ENCODE measurements at regions not wholly inside any gene's neighbourhood (a gene's known extent, or its start where the extent isn't known, plus 50 kb on each side); places are given as distances from the start of the nearest gene placed in this dataset.
"Not testable (repeated sequence)": the region's sequence is repeated elsewhere in the genome, so short reads cannot be mapped to it uniquely, and the experiment has no call there.

DNA sequence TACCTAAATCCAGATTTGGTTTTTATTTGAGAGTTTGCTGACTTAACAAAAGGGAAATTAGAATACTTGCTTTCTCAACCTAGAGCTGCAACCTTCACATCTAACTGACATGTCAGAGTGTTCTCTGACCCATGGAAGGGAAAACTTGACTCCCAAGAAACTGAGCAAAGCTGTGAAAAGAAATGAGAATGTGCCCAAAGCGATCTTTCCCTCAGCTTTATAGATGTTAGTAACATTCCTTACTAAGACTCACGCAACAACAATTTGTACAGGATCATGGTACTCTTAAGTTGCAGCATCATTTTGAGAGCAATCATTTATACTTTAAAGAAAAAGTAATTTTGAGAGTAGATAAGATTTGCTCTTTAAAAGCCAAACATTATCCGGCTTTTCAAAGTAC, 117.0 kb upstream of the FBXL7 start:
- DNase-seq: no peak

DNA sequence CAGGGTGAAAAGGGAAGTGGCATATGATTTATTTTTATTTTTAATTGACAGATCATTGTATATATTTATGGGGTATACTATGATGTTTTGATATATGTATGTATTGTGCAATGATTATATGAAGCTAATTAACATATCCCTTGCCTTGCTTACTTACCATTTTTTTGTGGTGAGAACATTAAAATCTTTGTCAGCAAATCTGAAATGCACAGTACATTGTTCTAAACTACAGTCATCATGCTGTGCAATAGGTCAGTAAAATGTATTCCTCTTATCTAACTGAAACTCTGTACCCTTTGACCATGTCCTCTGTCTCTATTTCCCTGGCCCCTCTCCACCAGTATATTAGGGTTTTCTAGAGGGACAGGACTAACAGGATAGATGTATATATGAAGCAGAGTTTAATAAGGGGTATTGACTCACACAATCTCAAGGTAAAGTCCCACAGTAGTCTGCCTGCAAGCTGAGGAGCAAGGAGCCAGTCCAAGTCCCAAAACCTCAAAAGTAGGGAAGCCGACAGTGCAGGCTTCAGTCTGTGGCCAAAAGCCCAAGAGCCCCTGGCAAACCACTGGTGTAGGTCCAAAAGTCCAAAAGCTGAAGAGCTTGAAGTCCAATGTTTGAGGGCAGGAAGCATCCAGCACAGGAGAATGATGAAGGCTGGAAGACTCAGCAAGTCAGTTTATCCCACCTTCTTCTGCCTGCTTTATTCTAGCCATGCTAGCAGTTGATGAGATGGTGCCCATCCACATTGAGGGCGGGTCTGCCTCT, 122.2 kb upstream of the FBXL7 start:
- no peak for DNase-seq

GRCh38 chr5:15376803-15377202, 123.2 kb upstream of the FBXL7 start:
- no peak for DNase-seq

GRCh38 chr5:15376088-15376487, 123.9 kb upstream of the FBXL7 start:
- DNase-seq: no peak

DNA sequence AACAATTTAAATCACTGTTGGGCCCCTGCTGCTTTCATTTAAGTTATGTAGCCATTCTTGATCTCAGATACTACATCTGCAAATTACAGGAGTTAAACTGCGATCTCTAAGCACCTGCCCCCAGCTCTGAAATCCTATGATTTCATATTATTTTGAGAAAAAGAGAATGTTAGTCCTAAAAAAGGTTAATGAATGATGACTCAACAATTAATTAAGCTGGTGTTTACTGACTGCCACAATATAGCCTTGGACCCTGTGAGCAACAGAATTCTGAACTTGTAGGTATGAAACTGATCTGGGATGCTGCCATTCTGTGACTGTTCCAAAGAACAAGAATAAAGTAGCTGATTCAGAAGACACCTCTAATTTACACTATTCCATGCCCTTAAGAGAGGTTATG, 124.4 kb upstream of the FBXL7 start:
- DNase-seq: no peak

DNA sequence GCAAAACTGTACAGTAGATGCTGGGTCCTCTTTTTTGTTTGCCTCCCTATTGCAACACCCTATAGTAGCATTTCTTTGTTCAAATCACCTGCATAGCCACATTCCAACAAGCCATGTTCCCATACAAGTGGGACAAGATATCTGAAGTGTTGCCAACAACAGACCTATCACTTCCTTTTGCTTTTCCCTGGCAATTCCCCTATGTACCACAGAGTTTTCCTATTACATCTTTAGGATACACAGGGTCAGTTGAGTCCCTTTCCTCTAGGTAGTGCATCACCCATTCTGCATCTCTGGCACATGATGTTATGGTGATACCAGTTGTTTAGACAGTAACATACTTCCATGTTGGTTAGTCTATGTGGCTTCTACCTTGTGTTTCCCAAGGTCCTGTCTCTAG, 125.1 kb upstream of the FBXL7 start:
- DNase-seq: no peak

DNA sequence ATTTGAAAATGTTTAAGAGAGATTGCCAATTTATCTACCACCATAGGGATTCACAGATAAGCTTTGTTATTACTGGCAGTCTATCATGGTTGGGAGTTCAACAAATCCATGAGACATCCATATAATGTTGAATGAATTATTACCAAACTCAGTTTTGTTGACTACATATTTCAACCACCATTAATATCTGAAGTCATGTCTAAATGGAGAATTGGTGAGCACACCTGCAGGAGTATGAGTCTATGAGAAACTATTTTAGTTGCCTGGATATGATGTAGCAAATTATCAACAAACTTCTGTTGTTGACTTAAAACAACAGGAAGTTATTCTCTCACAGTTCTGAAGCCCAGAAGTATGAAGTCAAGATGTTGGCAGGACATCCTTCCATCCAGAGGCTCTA, 126.8 kb upstream of the FBXL7 start:
- DNase-seq: no peak

GRCh38 chr5:15371184-15371583, 128.8 kb upstream of the FBXL7 start:
- no peak for DNase-seq

DNA sequence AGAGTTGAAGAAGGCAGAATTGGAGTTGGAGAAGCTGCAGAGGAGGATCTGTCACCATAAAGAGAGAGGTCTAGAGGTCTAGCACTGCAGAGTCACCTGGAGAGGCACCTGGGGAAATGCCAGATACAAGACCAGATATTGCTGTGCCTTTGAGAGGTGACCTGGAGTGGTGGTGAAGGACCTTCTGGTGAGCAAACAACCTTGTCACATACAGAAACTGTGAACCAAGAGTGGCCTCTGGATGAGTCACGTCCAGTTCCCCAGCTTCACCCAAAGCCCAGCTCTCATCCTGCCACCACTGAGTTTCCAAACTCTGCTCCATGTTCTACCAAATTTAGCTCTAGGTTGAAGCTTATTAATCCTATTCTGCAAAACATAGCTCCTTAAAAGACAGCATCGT, 131.1 kb upstream of the FBXL7 start:
- no peak for DNase-seq

- no peak for DNase-seq
Observed at GRCh38 chr5:15367489-15367888, 132.5 kb upstream of the FBXL7 start.

- no peak for DNase-seq
Observed at GRCh38 chr5:15366676-15367391, 133.1 kb upstream of the FBXL7 start.

DNA sequence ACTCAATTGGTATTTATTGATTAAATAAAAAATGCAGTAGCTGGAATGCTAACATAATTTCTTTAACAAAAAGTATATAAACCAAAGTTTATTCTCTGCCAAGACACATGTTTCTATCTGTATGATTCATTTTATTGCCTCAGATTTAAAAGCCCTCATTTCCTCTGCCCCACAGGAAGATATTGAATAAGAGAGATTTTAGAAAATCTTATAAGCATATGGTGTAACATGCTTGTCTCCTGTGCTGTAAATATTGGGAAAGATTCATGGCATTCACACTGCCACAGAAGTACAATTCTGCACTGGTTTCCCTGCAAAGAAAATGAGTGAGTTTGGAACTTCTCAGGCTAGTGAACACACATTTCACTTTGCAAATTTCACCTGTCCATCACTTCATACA, 134.9 kb upstream of the FBXL7 start:
- DNase-seq: no peak

GRCh38 chr5:15363601-15364000, 136.4 kb upstream of the FBXL7 start:
- peak; percentile 12 for DNase-seq

GRCh38 chr5:15357092-15357453, 142.9 kb upstream of the FBXL7 start:
- DNase-seq: not testable (repeated sequence)

GRCh38 chr5:15356308-15357091, 143.5 kb upstream of the FBXL7 start:
- DNase-seq: not testable (repeated sequence)

GRCh38 chr5:15354021-15354420, 146.0 kb upstream of the FBXL7 start:
- DNase-seq: no peak

DNA sequence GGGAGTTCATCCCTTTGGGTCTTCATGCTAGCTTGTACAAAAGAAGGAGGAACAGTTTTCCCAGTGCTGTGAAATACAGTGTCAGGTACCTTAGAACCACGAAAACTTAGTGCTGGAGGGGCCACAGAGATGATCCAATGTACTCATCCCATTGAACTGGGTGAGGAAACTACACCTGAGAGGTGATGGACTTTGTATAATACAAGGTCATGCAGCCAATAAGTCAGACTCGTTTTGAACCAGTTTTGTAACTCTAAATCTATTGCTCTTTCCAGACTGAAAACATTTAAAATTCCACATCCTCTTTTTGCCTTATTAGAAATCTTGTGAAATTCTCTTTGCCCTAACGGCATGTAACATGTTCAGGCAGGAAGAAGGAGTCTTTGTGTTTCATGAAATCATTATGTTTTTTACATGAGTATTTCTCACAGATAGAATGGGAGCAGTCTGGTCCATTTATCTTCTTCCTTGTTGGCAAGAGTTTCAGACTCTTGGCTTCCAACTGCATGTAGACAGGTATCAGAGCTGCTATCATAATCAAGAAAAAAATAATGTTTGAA, 146.8 kb upstream of the FBXL7 start:
- DNase-seq: no peak

GRCh38 chr5:15350614-15351013, 149.4 kb upstream of the FBXL7 start:
- DNase-seq: no peak

DNA sequence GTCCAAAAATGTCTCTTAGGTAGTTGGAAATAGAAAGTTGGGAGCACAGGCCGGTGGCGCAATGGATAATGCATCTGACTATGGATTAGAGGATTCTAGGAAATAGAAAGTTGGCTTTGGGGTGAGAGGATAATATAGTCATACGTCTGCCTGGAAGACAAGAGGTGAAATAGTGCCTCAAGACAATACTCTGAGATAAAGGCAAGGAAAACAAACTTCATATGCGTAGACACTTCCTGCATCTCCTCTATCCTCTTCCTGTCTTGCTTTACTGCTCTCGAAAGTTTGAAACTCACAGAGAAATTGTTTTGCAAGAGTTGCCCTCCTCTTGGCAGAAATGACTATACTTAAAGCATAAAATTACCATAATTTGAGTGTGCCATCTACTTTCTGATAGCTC, 153.2 kb upstream of the FBXL7 start:
- DNase-seq: no peak

- no peak for DNase-seq
Observed at GRCh38 chr5:15344954-15345353, 155.0 kb upstream of the FBXL7 start.

- no peak for DNase-seq
Observed at GRCh38 chr5:15338546-15338945, 161.4 kb upstream of the FBXL7 start.

DNA sequence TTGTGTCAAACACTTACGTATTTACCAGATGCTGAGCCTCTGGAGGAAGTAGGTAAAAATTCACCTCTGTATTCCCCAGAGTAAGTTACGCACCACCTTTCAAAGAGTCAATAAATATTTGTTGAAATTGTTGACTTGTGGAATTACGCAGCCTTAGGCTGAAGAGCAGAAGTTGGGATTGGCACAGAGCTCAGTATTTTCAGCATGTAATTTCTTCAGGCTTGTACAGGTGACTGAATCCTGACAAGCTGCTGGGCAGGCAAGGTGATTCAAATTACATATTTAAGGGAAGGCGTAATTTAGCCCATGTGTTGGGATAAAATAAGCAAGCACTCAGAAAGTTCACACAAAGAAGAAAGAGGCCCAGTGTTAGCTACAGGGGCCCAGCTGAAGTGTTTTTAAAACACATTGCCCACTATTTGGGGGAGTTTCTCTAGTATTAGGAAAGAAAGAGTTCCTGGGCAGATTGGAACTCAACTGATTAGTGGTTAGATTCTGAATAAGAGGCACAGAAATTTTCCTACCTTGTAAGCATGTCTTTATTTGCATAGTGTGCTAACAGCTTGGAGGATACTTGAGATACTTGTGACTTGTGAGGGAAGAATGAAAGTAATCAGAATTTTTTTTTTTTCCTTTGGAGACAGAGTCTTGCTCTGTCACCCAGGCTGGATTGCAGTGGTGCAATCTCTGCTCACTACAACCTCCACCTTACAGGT, 165.3 kb upstream of the FBXL7 start:
- no peak for DNase-seq

DNA sequence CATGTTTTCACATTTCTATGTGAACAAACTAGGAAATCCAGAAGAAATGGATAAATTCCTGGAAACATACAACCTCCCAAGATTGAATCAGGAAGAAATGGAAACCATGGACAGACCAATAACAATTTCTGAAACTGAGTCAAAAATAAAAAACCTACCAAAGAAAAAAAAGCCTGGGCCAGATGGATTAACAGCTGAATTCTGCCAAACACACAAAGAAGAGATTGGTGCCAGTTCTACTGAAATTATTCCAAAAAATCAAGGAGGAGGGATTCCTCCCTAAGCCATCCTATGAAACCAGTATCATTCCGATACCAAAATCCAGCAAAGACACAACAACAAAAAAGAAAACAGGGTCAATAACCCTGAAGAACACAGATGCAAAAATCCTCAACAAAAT, 166.9 kb upstream of the FBXL7 start:
- DNase-seq: no peak
